ENCODE measurements at regions not wholly inside any gene's neighbourhood (a gene's known extent, or its start where the extent isn't known, plus 50 kb on each side); places are given as distances from the start of the nearest gene placed in this dataset.

DNA sequence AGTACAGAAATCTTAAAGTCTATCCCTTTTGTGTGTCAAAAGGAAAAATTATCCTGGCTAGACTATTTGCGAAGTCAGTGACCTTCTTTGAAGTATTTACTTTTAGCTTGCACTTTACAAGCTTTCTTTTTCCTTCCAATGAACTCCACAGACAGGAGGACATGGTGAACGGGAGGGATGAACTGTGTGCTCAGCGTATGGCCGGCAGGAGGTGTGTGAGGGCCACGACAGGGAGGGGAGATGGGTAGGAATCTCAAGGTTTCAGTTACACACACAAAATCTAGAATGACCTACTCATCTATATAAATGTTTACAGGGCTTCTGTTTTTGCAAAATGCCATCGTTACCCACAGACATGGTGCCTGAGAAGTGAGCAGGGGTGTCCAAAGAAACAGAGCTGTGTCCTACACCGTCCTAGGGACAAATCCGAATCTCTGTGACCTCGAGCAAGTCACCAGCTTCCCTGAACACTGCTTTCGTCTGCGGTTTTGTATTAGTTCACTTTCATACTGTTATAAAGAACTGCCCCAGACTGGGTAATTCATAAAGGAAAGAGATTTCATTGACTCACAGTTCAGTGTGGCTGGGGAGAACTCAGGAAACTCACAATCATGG, 537.2 kb downstream of the LIG4 start:
- DNase-seq = no peak

DNA sequence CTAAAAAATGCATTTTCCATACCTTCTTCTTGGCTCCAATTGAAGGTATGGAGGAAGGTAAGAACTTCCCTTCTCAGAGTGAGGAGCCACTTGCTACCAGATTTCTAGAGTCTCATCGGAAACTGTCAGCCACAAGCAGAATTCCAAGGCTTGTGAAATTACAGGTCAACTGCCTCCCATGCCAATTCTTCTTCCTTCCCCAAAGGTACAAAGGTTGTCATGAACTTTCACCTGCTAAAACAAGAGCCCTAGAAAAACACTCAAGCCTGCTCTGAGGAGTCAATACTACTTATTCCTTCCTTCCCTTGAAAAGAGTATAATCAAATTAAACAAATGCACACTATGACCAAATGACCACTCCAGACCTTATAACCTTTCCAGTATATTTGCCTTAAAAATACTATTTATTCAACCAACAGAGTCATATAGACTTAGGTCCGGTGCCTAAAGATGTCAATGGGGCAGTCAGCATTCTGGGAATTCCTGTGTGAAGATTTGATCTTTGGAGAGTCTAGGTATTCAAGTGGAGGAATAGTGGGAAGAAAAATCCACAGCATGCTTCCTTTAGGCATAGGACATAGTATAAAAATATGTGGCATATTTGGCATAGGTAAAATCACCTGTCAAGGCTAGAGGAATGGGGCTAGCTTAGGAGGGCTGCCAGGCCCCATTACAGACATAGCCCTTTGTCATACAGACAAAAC, 539.3 kb downstream of the LIG4 start:
- peaks cover 12% of the 10 kb centered on the region for H3K4me1 Mint-ChIP-seq
- no peaks in the 10 kb centered on the region for H3K9me3 Mint-ChIP-seq
- Histone ChIP-seq H3K9ac (ENCODE audit: extremely low read depth, low read length, poor library complexity, severe bottlenecking) (no peak overlapping the region), H3K4me1 (ENCODE audit: control insufficient read depth, insufficient read depth, low read length) (no peaks in the 10 kb centered on the region), H3K27ac (ENCODE audit: low read depth, low read length) (no peak overlapping the region), H3K27me3 (ENCODE audit: control insufficient read depth, insufficient read depth, low read length, poor library complexity, severe bottlenecking) (peaks cover 27% of the 10 kb centered on the region), H3K36me3 (ENCODE audit: control insufficient read depth, insufficient read depth, low read length) (no peaks in the 10 kb centered on the region), H3K4me3 (ENCODE audit: low read length) (no peak overlapping the region), H3K9me3 (ENCODE audit: control insufficient read depth, low read length) (no peaks in the 10 kb centered on the region)
- TF ChIP-seq, protein P1, sequence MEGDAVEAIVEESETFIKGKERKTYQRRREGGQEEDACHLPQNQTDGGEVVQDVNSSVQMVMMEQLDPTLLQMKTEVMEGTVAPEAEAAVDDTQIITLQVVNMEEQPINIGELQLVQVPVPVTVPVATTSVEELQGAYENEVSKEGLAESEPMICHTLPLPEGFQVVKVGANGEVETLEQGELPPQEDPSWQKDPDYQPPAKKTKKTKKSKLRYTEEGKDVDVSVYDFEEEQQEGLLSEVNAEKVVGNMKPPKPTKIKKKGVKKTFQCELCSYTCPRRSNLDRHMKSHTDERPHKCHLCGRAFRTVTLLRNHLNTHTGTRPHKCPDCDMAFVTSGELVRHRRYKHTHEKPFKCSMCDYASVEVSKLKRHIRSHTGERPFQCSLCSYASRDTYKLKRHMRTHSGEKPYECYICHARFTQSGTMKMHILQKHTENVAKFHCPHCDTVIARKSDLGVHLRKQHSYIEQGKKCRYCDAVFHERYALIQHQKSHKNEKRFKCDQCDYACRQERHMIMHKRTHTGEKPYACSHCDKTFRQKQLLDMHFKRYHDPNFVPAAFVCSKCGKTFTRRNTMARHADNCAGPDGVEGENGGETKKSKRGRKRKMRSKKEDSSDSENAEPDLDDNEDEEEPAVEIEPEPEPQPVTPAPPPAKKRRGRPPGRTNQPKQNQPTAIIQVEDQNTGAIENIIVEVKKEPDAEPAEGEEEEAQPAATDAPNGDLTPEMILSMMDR (conservative IDR thresholded peaks at IDR 0.05) = no peak
- no peak overlapping the region for H3K27ac Mint-ChIP-seq
- H3K27me3 Mint-ChIP-seq (ENCODE audit: insufficient read depth) = peaks cover 13% of the 10 kb centered on the region
- no peak for DNase-seq
- WGBS, 2 experiments (ENCODE audit: insufficient coverage in 1 of 2, insufficient read length in 1 of 2) = 94% methylated on average over 2 of the region's 2 CpGs; no CpG with 5 or more reads in 1 of the 2 experiments
- no peak overlapping the region for H3K4me3 Mint-ChIP-seq
- H3K36me3 Mint-ChIP-seq (ENCODE audit: low read depth) = no peaks in the 10 kb centered on the region

More for the DNA sequence above, 537.2 kb downstream of the LIG4 start:
- H3K4me3 Mint-ChIP-seq = no peak overlapping the region
- no peaks in the 10 kb centered on the region for H3K9me3 ChIP-seq (ENCODE audit: control insufficient read depth, low read length)
- 89 to 98% methylated on average over 6 to 11 of the region's 11 CpGs for WGBS, 2 experiments (ENCODE audit: insufficient coverage in 1 of 2, insufficient read length in 1 of 2)
- H3K9me3 Mint-ChIP-seq = no peaks in the 10 kb centered on the region
- H3K27ac Mint-ChIP-seq = no peak overlapping the region
- TF ChIP-seq, protein P1 (conservative IDR thresholded peaks at IDR 0.05) = peak; percentile 61
- H3K27ac ChIP-seq (ENCODE audit: low read depth, low read length) = no peak overlapping the region
- no peaks in the 10 kb centered on the region for H3K36me3 ChIP-seq (ENCODE audit: control insufficient read depth, insufficient read depth, low read length)
- H3K27me3 Mint-ChIP-seq (ENCODE audit: insufficient read depth) = peaks cover 31% of the 10 kb centered on the region
- H3K4me3 ChIP-seq (ENCODE audit: low read length) = no peak overlapping the region
- peaks cover 12% of the 10 kb centered on the region for H3K4me1 Mint-ChIP-seq
- no peaks in the 10 kb centered on the region for H3K4me1 ChIP-seq (ENCODE audit: control insufficient read depth, insufficient read depth, low read length)
- H3K27me3 ChIP-seq (ENCODE audit: control insufficient read depth, insufficient read depth, low read length, poor library complexity, severe bottlenecking) = peaks cover 42% of the 10 kb centered on the region
- no peaks in the 10 kb centered on the region for H3K36me3 Mint-ChIP-seq (ENCODE audit: low read depth)
- H3K9ac ChIP-seq (ENCODE audit: extremely low read depth, low read length, poor library complexity, severe bottlenecking) = no peak overlapping the region

DNA sequence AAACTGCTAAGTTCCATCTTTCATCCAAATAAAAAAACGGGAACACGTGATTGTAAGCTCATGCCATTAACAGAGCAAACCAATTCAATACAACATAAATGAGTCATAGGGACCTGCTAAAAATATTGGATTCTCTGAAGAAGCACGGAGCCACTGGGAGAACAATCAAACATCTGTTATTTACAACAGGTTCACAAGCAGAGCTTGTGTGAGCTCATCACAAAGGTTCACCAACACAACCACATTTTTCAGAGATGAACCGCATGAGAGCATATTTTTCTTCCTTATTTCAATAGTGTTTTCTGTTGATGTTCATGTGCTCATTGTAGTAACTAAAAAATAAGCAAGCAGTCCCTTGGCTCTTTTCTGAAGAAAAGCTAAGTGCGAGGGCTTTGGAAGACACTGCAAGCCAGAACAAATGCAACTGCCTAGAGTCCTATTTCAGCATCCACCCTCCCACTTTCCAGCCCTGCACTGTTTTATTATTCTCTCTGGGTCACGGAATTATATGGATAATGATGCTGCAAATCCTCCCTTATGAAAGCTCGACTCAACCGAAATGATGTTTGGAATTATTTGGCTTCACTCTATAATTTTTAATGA, 545.8 kb downstream of the LIG4 start:
- no peaks in the 10 kb centered on the region for H3K27me3 ChIP-seq (ENCODE audit: control insufficient read depth, insufficient read depth, low read length, poor library complexity, severe bottlenecking)
- no peaks in the 10 kb centered on the region for H3K9me3 ChIP-seq (ENCODE audit: control insufficient read depth, low read length)
- DNase-seq = no peak
- Mint-ChIP-seq H3K9me3 (peaks cover 5% of the 10 kb centered on the region), H3K4me3 (no peak overlapping the region), H3K27me3 (ENCODE audit: insufficient read depth) (no peaks in the 10 kb centered on the region), H3K4me1 (no peaks in the 10 kb centered on the region), H3K27ac (no peak overlapping the region), H3K36me3 (ENCODE audit: low read depth) (no peaks in the 10 kb centered on the region)
- H3K4me1 ChIP-seq (ENCODE audit: control insufficient read depth, insufficient read depth, low read length) = no peaks in the 10 kb centered on the region
- no peak overlapping the region for H3K4me3 ChIP-seq (ENCODE audit: low read length)
- no peak overlapping the region for H3K9ac ChIP-seq (ENCODE audit: extremely low read depth, low read length, poor library complexity, severe bottlenecking)
- no peak overlapping the region for H3K27ac ChIP-seq (ENCODE audit: low read depth, low read length)
- no peaks in the 10 kb centered on the region for H3K36me3 ChIP-seq (ENCODE audit: control insufficient read depth, insufficient read depth, low read length)
- WGBS, 2 experiments (ENCODE audit: insufficient coverage in 1 of 2, insufficient read length in 1 of 2) = 87 to 91% methylated on average over 3 to 8 of the region's 8 CpGs
- TF ChIP-seq, protein P1 (conservative IDR thresholded peaks at IDR 0.05) = no peak
